Cardiac muscle cell (in vitro differentiated cells and primary cell): ENCODE measurements at regions not wholly inside any gene's neighbourhood (a gene's known extent, or its start where the extent isn't known, plus 50 kb on each side); places are given as distances from the start of the nearest gene placed in this dataset.

Experiments
- DNase-seq, 2 donors: peaks; one replicate each; pipeline versions ENCODE4 v3.0.0 to v3.0.0-alpha.2; 2010 to 2017; ENCODE audit warnings: low read depth in 1 of 2, low spot score in 1 of 2
- H3K27ac ChIP-seq: fragments of 200-600 bp; sonication (generic); 2 replicates; pipeline ENCODE4 v1.5.1; 2016
- H3K27me3 ChIP-seq: fragments of 200-600 bp; sonication (generic); 2 replicates; pipeline ENCODE4 v1.6.0; 2016; ENCODE audit warnings: control low read depth
- H3K36me3 ChIP-seq: fragments of 200-600 bp; sonication (generic); 2 replicates; pipeline ENCODE4 v1.5.1; 2016; ENCODE audit warnings: control low read depth
- H3K4me1 ChIP-seq: fragments of 200-600 bp; sonication (generic); 2 replicates; pipeline ENCODE4 v1.8.1; 2017; ENCODE audit warnings: low read depth, mild to moderate bottlenecking, mixed run types
- H3K4me3 ChIP-seq: fragments of 200-600 bp; sonication (generic); 2 replicates; pipeline ENCODE4 v1.5.1; 2016; ENCODE audit warnings: mild to moderate bottlenecking
- H3K9me3 ChIP-seq: fragments of 200-600 bp; sonication (generic); 2 replicates; pipeline ENCODE4 v1.5.1; 2017; ENCODE audit warnings: low read depth, mild to moderate bottlenecking, control low read depth
- CTCF ChIP-seq: IDR thresholded peaks from 2 replicates; pipeline ENCODE4 v1.5.1; 2012; ENCODE audit warnings: low read depth, mild to moderate bottlenecking, low read length

- H3K4me1 ChIP-seq = peaks cover 5% of the 10 kb centered on the region
- H3K9me3 ChIP-seq = no peaks in the 10 kb centered on the region
- H3K27me3 ChIP-seq = no peaks in the 10 kb centered on the region
- no peak overlapping the region for H3K4me3 ChIP-seq
- H3K36me3 ChIP-seq = no peaks in the 10 kb centered on the region
- peak in 1 of 2 donors; percentile 62 for DNase-seq
- TF ChIP-seq CTCF = no peak
- H3K27ac ChIP-seq = peak overlapping the region; percentile 46
These were observed 533.7 kb downstream of the LIG4 start for GRCh38 chr13:107681600-107681999.

- peak in 1 of 2 donors; percentile 3 for DNase-seq
- no peaks in the 10 kb centered on the region for H3K36me3 ChIP-seq
- no peaks in the 10 kb centered on the region for H3K9me3 ChIP-seq
- peaks cover 5% of the 10 kb centered on the region for H3K4me1 ChIP-seq
- no peak overlapping the region for H3K4me3 ChIP-seq
- H3K27me3 ChIP-seq = no peaks in the 10 kb centered on the region
- no peak overlapping the region for H3K27ac ChIP-seq
- TF ChIP-seq CTCF = no peak
These were observed 535.2 kb downstream of the LIG4 start for GRCh38 chr13:107680115-107680514.

- peak in 1 of 2 donors; percentile 15 for DNase-seq
- Histone ChIP-seq H3K36me3 (no peaks in the 10 kb centered on the region), H3K4me3 (no peak overlapping the region), H3K9me3 (no peaks in the 10 kb centered on the region), H3K27ac (no peak overlapping the region), H3K4me1 (peaks cover 5% of the 10 kb centered on the region), H3K27me3 (no peaks in the 10 kb centered on the region)
- TF ChIP-seq CTCF = no peak
These were observed 537.2 kb downstream of the LIG4 start for GRCh38 chr13:107678075-107678689.

GRCh38 chr13:107675847-107676550 is 539.3 kb downstream of the LIG4 start:
- DNase-seq = peak in 1 of 2 donors; percentile 17
- no peak for TF ChIP-seq CTCF

GRCh38 chr13:107669391-107669993 is 545.8 kb downstream of the LIG4 start:
- no peaks in the 10 kb centered on the region for H3K36me3 ChIP-seq
- H3K4me1 ChIP-seq = no peaks in the 10 kb centered on the region
- H3K27ac ChIP-seq = no peak overlapping the region
- DNase-seq = no peak
- TF ChIP-seq CTCF = no peak
- no peaks in the 10 kb centered on the region for H3K27me3 ChIP-seq
- no peak overlapping the region for H3K4me3 ChIP-seq
- H3K9me3 ChIP-seq = no peaks in the 10 kb centered on the region

More at GRCh38 chr13:107675847-107676550, 539.3 kb downstream of the LIG4 start:
- no peak overlapping the region for H3K27ac ChIP-seq
- H3K4me1 ChIP-seq = no peaks in the 10 kb centered on the region
- no peak overlapping the region for H3K4me3 ChIP-seq
- H3K36me3 ChIP-seq = no peaks in the 10 kb centered on the region
- H3K27me3 ChIP-seq = no peaks in the 10 kb centered on the region
- H3K9me3 ChIP-seq = no peaks in the 10 kb centered on the region
